Fibroblast of lung (primary cell): ENCODE measurements at regions not wholly inside any gene's neighbourhood (a gene's known extent, or its start where the extent isn't known, plus 50 kb on each side); places are given as distances from the start of the nearest gene placed in this dataset.
A peak's percentile ranks its signal among the peaks of the same experiment; 100 is the strongest.

Experiments used
- DNase-seq, 2 donors: peaks; one replicate each; pipeline versions ENCODE4 v3.0.0 to v3.0.0-alpha.2; 2010; ENCODE audit warnings: low read depth in 2 of 2
- H2AFZ ChIP-seq: 2 replicates; pipeline ENCODE4 v1.5.1; 2012; ENCODE audit warnings: low read length, control low read depth, inconsistent platforms
- H3K27ac ChIP-seq: 2 replicates; pipeline ENCODE4 v1.5.1; 2011; ENCODE audit warnings: low read length, control low read depth; ENCODE audit not compliant: insufficient read depth
- H3K27me3 ChIP-seq: 2 replicates; pipeline ENCODE4 v1.5.1; 2011; ENCODE audit warnings: mild to moderate bottlenecking, low read length; ENCODE audit not compliant: control insufficient read depth, insufficient read depth
- H3K36me3 ChIP-seq: 2 replicates; pipeline ENCODE4 v1.5.1; 2011; ENCODE audit warnings: low read length; ENCODE audit not compliant: control insufficient read depth, insufficient read depth
- H3K4me1 ChIP-seq: 2 replicates; pipeline ENCODE4 v1.5.1; 2011; ENCODE audit warnings: low read length; ENCODE audit not compliant: control insufficient read depth, insufficient read depth; ENCODE audit errors: extremely low read depth
- H3K4me2 ChIP-seq: 2 replicates; pipeline ENCODE4 v1.5.1; 2011; ENCODE audit warnings: low read length, control low read depth; ENCODE audit not compliant: insufficient read depth; ENCODE audit errors: extremely low read depth
- H3K4me3 ChIP-seq, 4 experiments: fragments of 200-600 bp in 1 of 4; sonication (generic) in 1 of 4; replicated peaks in 1 of 4; 2 replicates each; pipeline ENCODE4 v1.5.1; 2011 to 2016; ENCODE audit warnings: low read length in 4 of 4, low read depth in 3 of 4, mild to moderate bottlenecking in 3 of 4, control low read depth in 2 of 4, inconsistent platforms in 1 of 4, mixed read lengths in 1 of 4; ENCODE audit not compliant: insufficient read depth in 1 of 4; ENCODE audit errors: control extremely low read depth in 1 of 4
- H3K79me2 ChIP-seq: 2 replicates; pipeline ENCODE4 v1.5.1; 2012; ENCODE audit warnings: mild to moderate bottlenecking, low read length, inconsistent platforms; ENCODE audit not compliant: control insufficient read depth, insufficient read depth
- H3K9ac ChIP-seq: 2 replicates; pipeline ENCODE4 v1.5.1; 2011; ENCODE audit warnings: mild to moderate bottlenecking, low read length, control low read depth; ENCODE audit not compliant: insufficient read depth
- H3K9me3 ChIP-seq: 2 replicates; pipeline ENCODE4 v1.5.1; 2012; ENCODE audit warnings: low read depth, low read length; ENCODE audit not compliant: control insufficient read depth, insufficient read depth
- H4K20me1 ChIP-seq: 2 replicates; pipeline ENCODE4 v1.5.1; 2011; ENCODE audit warnings: low read length; ENCODE audit not compliant: control insufficient read depth, insufficient read depth; ENCODE audit errors: extremely low read depth
- EZH2 ChIP-seq: IDR thresholded peaks from 2 replicates; pipeline ENCODE4 v1.5.1; 2012; ENCODE audit warnings: low read length, control low read depth, mild to moderate bottlenecking; ENCODE audit errors: missing control alignments
- TF ChIP-seq, protein P1 (sequence below), 2 donors: IDR thresholded peaks in 1 of 2; conservative IDR thresholded peaks in 1 of 2; 1 replicate in 1 of 2; 2 replicates in 1 of 2; pipeline ENCODE4 v1.5.1; 2011 to 2012; ENCODE audit warnings: low read length in 2 of 2, control low read depth in 1 of 2, inconsistent platforms in 1 of 2, low read depth in 1 of 2, mild to moderate bottlenecking in 1 of 2

GRCh38 chr1:192729500-192729899, 79.3 kb upstream of the RGS2 start:
- Histone ChIP-seq H3K27me3 (no peaks in the 10 kb centered on the region), H3K79me2 (no peaks in the 10 kb centered on the region), H3K27ac (no peak overlapping the region), H3K9me3 (no peaks in the 10 kb centered on the region), H3K4me3 (no peak overlapping the region), H4K20me1 (no peaks in the 10 kb centered on the region), H3K9ac (no peak overlapping the region), H3K4me2 (no peak overlapping the region), H2AFZ (no peak overlapping the region), H3K4me1 (no peaks in the 10 kb centered on the region), H3K36me3 (no peaks in the 10 kb centered on the region)
- DNase-seq = no peak
- TF ChIP-seq, protein P1, sequence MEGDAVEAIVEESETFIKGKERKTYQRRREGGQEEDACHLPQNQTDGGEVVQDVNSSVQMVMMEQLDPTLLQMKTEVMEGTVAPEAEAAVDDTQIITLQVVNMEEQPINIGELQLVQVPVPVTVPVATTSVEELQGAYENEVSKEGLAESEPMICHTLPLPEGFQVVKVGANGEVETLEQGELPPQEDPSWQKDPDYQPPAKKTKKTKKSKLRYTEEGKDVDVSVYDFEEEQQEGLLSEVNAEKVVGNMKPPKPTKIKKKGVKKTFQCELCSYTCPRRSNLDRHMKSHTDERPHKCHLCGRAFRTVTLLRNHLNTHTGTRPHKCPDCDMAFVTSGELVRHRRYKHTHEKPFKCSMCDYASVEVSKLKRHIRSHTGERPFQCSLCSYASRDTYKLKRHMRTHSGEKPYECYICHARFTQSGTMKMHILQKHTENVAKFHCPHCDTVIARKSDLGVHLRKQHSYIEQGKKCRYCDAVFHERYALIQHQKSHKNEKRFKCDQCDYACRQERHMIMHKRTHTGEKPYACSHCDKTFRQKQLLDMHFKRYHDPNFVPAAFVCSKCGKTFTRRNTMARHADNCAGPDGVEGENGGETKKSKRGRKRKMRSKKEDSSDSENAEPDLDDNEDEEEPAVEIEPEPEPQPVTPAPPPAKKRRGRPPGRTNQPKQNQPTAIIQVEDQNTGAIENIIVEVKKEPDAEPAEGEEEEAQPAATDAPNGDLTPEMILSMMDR (conservative IDR thresholded peaks at IDR 0.05 in 1 of 2, IDR thresholded peaks at IDR 0.05 in 1 of 2; ENCODE audit: low read depth in 1 of 2, low read length in 2 of 2) = no peak
- TF ChIP-seq EZH2 = no peak

- H3K27me3 ChIP-seq = no peaks in the 10 kb centered on the region
- DNase-seq = peak in 1 of 2 donors; percentile 78
Measured at GRCh38 chr1:192730198-192730597, 78.6 kb upstream of the RGS2 start.

DNA sequence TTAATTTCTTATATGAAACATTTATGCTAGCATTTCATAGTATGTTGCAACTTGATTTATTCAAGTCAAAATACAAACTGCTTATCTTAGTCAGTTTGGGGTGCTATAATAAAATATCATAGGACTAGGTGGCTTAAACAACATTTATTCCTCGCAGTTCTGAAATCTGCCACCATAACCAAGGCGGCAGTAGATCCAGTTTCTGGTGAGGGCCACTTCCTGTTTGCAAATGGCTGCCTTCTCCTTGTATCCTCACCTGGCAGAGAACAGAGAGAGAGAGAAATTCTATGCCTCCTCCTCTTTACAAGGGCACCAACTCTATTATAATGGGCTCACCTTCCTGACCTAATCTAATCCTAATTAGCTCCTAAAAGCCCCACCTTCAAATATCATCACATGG, 76.1 kb upstream of the RGS2 start:
- no peak overlapping the region for H3K4me3 ChIP-seq
- no peaks in the 10 kb centered on the region for H3K4me1 ChIP-seq
- TF ChIP-seq, protein P1 (conservative IDR thresholded peaks at IDR 0.05 in 1 of 2, IDR thresholded peaks at IDR 0.05 in 1 of 2; ENCODE audit: low read depth in 1 of 2, low read length in 2 of 2) = peak in 1 of 2 donors; percentile 27
- TF ChIP-seq EZH2 = no peak
- no peaks in the 10 kb centered on the region for H3K36me3 ChIP-seq
- no peaks in the 10 kb centered on the region for H3K27me3 ChIP-seq
- H3K9me3 ChIP-seq = no peaks in the 10 kb centered on the region
- DNase-seq = no peak
- H2AFZ ChIP-seq = no peak overlapping the region
- H3K79me2 ChIP-seq = no peaks in the 10 kb centered on the region
- no peak overlapping the region for H3K9ac ChIP-seq
- no peaks in the 10 kb centered on the region for H4K20me1 ChIP-seq
- H3K27ac ChIP-seq = no peak overlapping the region
- H3K4me2 ChIP-seq = no peak overlapping the region

More at GRCh38 chr1:192730198-192730597, 78.6 kb upstream of the RGS2 start:
- no peak overlapping the region for H3K4me3 ChIP-seq
- no peak overlapping the region for H3K4me2 ChIP-seq
- no peaks in the 10 kb centered on the region for H3K9me3 ChIP-seq
- H3K79me2 ChIP-seq = no peaks in the 10 kb centered on the region
- no peaks in the 10 kb centered on the region for H3K36me3 ChIP-seq
- no peak overlapping the region for H3K9ac ChIP-seq
- no peaks in the 10 kb centered on the region for H3K4me1 ChIP-seq
- TF ChIP-seq, protein P1 (conservative IDR thresholded peaks at IDR 0.05 in 1 of 2, IDR thresholded peaks at IDR 0.05 in 1 of 2; ENCODE audit: low read depth in 1 of 2, low read length in 2 of 2) = no peak
- no peak for TF ChIP-seq EZH2
- H2AFZ ChIP-seq = no peak overlapping the region
- no peak overlapping the region for H3K27ac ChIP-seq
- H4K20me1 ChIP-seq = no peaks in the 10 kb centered on the region
